VCaP (cell line): ENCODE measurements at regions not wholly inside any gene's neighbourhood (a gene's known extent, or its start where the extent isn't known, plus 50 kb on each side); places are given as distances from the start of the nearest gene placed in this dataset.

Experiments
- H3K27ac ChIP-seq: fragments of 450-650 bp; 2 replicates; pipeline ENCODE4 v1.5.1; 2017
- CTCF ChIP-seq: fragments of 450-650 bp; conservative IDR thresholded peaks from 2 replicates; pipeline ENCODE4 v1.5.1; 2017; ENCODE audit warnings: mild to moderate bottlenecking, moderate library complexity

GRCh38 chr17:34099859-34100515 is 155.1 kb upstream of the CCL2 start:
- TF ChIP-seq CTCF: no peak
- no peak overlapping the region for H3K27ac ChIP-seq

GRCh38 chr17:34107019-34107418 is 148.1 kb upstream of the CCL2 start:
- TF ChIP-seq CTCF: no peak
- no peak overlapping the region for H3K27ac ChIP-seq

GRCh38 chr17:34110315-34110714 is 144.8 kb upstream of the CCL2 start:
- TF ChIP-seq CTCF: no peak
- no peak overlapping the region for H3K27ac ChIP-seq

GRCh38 chr17:34113089-34113488 is 142.0 kb upstream of the CCL2 start:
- TF ChIP-seq CTCF: no peak
- no peak overlapping the region for H3K27ac ChIP-seq

- H3K27ac ChIP-seq: no peak overlapping the region
Measured at GRCh38 chr17:34114174-34114573, 140.9 kb upstream of the CCL2 start.

GRCh38 chr17:34116306-34116705 is 138.8 kb upstream of the CCL2 start:
- no peak for TF ChIP-seq CTCF
- H3K27ac ChIP-seq: no peak overlapping the region

More at GRCh38 chr17:34114174-34114573, 140.9 kb upstream of the CCL2 start:
- no peak for TF ChIP-seq CTCF

- H3K27ac ChIP-seq: no peak overlapping the region
- no peak for TF ChIP-seq CTCF
Measured at GRCh38 chr17:34117332-34117731, 137.8 kb upstream of the CCL2 start.
